ENCODE measurements at regions not wholly inside any gene's neighbourhood (a gene's known extent, or its start where the extent isn't known, plus 50 kb on each side); places are given as distances from the start of the nearest gene placed in this dataset.

DNA sequence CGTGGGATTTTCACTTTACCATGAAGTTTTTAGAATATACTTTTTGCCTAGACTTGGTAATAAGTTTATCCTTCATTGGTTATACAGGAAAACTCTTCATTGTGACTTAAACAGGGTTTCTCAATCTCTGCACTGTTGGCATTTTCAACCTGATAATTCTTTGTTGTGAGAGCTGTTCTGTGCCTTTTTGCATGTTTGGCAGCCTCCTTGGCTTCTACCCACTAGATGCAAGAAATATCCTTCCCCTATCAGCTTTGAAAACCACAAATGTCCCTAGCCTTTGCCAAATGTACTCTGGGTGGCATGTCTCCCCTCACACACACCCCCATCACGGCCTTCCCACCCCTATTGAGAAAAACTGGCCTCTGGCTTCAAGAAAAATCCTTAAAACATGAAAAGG, 180.9 kb downstream of the ESM1 start:
- TF ChIP-seq POLR2A (IDR thresholded peaks at IDR 0.05), result no peak
- TF ChIP-seq, protein P1, sequence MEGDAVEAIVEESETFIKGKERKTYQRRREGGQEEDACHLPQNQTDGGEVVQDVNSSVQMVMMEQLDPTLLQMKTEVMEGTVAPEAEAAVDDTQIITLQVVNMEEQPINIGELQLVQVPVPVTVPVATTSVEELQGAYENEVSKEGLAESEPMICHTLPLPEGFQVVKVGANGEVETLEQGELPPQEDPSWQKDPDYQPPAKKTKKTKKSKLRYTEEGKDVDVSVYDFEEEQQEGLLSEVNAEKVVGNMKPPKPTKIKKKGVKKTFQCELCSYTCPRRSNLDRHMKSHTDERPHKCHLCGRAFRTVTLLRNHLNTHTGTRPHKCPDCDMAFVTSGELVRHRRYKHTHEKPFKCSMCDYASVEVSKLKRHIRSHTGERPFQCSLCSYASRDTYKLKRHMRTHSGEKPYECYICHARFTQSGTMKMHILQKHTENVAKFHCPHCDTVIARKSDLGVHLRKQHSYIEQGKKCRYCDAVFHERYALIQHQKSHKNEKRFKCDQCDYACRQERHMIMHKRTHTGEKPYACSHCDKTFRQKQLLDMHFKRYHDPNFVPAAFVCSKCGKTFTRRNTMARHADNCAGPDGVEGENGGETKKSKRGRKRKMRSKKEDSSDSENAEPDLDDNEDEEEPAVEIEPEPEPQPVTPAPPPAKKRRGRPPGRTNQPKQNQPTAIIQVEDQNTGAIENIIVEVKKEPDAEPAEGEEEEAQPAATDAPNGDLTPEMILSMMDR (IDR thresholded peaks at IDR 0.05), result no peak
- H3K27ac ChIP-seq, result no peak overlapping the region
- no peaks in the 10 kb centered on the region for H3K4me1 ChIP-seq
- no peaks in the 10 kb centered on the region for H3K9me3 ChIP-seq
- DNase-seq, result no peak
- H3K4me3 ChIP-seq, result no peak overlapping the region
- 63 to 64% methylated on average over 1 to 2 of the region's 2 CpGs for WGBS, 2 donors
- H3K36me3 ChIP-seq, result no peaks in the 10 kb centered on the region
- H3K27me3 ChIP-seq, result no peaks in the 10 kb centered on the region
- intact Hi-C loops (cut with DNase I), result no loop called here

DNA sequence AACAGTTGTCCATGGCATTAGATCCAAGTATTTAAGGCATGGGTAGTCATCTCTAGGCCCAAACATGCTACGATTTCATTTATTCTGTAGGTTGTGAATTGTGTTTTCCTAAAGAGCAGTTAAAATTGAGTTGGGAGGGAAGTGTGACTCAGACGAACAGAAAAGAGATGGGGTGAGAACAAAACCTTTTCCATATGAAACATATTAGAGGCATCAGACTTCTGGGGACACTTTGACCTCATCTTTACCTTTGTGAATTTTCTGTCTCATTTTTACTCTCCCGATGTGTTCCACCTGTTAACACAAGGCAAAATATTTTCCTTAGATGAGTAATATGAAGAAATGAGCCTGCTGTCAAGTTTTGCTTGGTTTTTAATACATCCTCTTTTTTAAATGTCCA, 181.3 kb downstream of the ESM1 start:
- TF ChIP-seq POLR2A (IDR thresholded peaks at IDR 0.05), result no peak
- TF ChIP-seq, protein P1 (IDR thresholded peaks at IDR 0.05), result no peak
- Histone ChIP-seq H3K36me3 (no peaks in the 10 kb centered on the region), H3K27ac (peak overlapping the region in 2 of 4 donors; percentile 37 to 43), H3K4me1 (no peaks in the 10 kb centered on the region), H3K27me3 (no peaks in the 10 kb centered on the region), H3K9me3 (no peaks in the 10 kb centered on the region), H3K4me3 (no peak overlapping the region)
- intact Hi-C loops (cut with DNase I), result no loop called here
- DNase-seq, result no peak
- WGBS, 2 donors, result 61 to 66% methylated on average over 3 of the region's 3 CpGs

DNA sequence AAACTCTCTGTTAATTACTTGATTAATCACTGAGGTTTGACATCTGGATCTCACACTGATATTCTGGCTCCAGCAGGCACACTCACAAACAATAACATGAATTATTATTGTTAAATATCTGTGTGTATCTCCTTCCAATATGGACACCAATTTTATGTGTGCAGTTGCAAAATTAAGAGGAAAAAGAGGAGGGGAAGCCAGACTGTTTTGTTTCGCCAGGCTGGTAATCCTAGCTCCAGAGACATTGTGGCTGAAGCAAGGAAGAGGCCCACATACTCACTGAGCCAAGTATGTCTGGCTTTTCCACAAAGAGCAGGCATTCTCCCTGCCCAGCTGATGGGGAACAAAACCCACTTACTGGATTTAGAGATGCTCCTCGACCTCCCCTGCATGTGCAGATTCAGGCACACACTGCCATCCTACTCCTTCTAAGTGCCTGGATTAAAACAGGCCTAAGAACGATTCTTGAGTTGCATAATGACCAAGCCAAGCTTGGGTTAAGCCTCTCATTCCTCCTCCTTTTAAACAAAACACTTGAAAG, 181.9 kb downstream of the ESM1 start:
- no peak overlapping the region for H3K4me3 ChIP-seq
- H3K27ac ChIP-seq, result peak overlapping the region in 2 of 4 donors; percentile 37 to 43
- WGBS, 2 donors, result 35 to 76% methylated on average over 2 to 3 of the region's 3 CpGs
- H3K9me3 ChIP-seq, result no peaks in the 10 kb centered on the region
- intact Hi-C loops (cut with DNase I), result no loop called here
- no peaks in the 10 kb centered on the region for H3K4me1 ChIP-seq
- H3K36me3 ChIP-seq, result no peaks in the 10 kb centered on the region
- no peaks in the 10 kb centered on the region for H3K27me3 ChIP-seq
- TF ChIP-seq POLR2A (IDR thresholded peaks at IDR 0.05), result no peak
- TF ChIP-seq, protein P1 (IDR thresholded peaks at IDR 0.05), result no peak
- DNase-seq, result no peak

DNA sequence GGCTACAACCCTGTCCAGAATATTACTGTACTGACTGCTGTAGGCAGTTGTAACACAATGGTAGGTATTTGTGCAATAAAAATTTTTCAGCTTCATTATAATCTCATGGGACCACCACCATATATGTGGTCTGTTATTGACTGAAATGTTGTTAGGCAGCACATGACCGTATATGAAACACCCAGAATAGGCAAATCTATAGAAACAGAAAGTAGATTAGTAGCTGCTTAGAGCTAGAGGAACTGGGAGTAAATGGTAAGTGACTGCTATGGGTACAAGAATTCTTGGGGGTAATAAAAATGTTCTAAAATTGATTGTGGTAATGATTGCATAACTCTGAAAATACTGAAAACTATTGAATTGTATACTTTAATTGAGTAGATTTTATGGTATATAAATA, 185.7 kb downstream of the ESM1 start:
- DNase-seq, result no peak
- 65 to 73% methylated on average over 1 of the region's 1 CpG for WGBS, 2 donors
- TF ChIP-seq POLR2A (IDR thresholded peaks at IDR 0.05), result no peak
- TF ChIP-seq, protein P1 (IDR thresholded peaks at IDR 0.05), result no peak
- Histone ChIP-seq H3K9me3 (no peaks in the 10 kb centered on the region), H3K4me3 (no peak overlapping the region), H3K4me1 (no peaks in the 10 kb centered on the region), H3K27ac (no peak overlapping the region), H3K36me3 (no peaks in the 10 kb centered on the region), H3K27me3 (no peaks in the 10 kb centered on the region)
- intact Hi-C loops (cut with DNase I), result no loop called here

DNA sequence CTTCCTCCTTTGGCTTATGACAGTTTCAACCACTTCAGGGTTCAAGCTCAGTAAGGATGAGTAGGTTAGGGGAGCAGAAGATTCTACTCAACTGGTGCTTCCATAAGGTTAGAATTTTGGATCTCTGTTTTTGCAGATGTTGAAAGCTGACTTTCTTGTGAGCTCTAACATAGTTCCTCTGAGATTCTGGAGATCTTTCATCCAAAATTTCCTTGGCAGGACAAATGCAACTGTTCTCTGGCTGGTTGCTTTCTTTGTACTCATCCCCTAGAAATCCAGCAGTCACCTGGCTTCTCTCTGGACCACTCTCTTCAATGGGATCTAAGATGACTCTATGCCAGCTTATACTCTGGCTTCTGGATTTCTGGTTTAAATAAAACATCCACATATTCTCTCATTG, 189.6 kb downstream of the ESM1 start:
- DNase-seq, result no peak
- Histone ChIP-seq H3K27me3 (no peaks in the 10 kb centered on the region), H3K4me3 (no peak overlapping the region), H3K36me3 (no peaks in the 10 kb centered on the region), H3K9me3 (no peaks in the 10 kb centered on the region), H3K27ac (no peak overlapping the region), H3K4me1 (peaks cover 0 to 3% (median 0%) of the 10 kb centered on the region in 3 donors)
- intact Hi-C loops (cut with DNase I), result no loop called here
- TF ChIP-seq, protein P1 (IDR thresholded peaks at IDR 0.05), result no peak
- TF ChIP-seq POLR2A (IDR thresholded peaks at IDR 0.05), result no peak
